H7 (cell line): ENCODE measurements at regions not wholly inside any gene's neighbourhood (a gene's known extent, or its start where the extent isn't known, plus 50 kb on each side); places are given as distances from the start of the nearest gene placed in this dataset.
"Not testable (repeated sequence)": the region's sequence is repeated elsewhere in the genome, so short reads cannot be mapped to it uniquely, and the experiment has no call there.

ENCODE experiments used
- DNase-seq: peaks from one replicate; pipeline ENCODE4 v3.0.0; 2012
- H3K27me3 ChIP-seq: 2 replicates; pipeline ENCODE4 v1.6.0; 2011; ENCODE audit warnings: mild to moderate bottlenecking, low read length; ENCODE audit not compliant: control insufficient read depth, insufficient read depth
- H3K36me3 ChIP-seq: replicated peaks from 2 replicates; pipeline ENCODE4 v1.5.1; 2011; ENCODE audit warnings: low read length; ENCODE audit not compliant: control insufficient read depth, insufficient read depth
- H3K4me3 ChIP-seq: 2 replicates; pipeline ENCODE4 v1.5.1; 2011; ENCODE audit warnings: low read depth, mild to moderate bottlenecking, control low read depth, low read length, moderate library complexity; ENCODE audit not compliant: insufficient read depth

DNA sequence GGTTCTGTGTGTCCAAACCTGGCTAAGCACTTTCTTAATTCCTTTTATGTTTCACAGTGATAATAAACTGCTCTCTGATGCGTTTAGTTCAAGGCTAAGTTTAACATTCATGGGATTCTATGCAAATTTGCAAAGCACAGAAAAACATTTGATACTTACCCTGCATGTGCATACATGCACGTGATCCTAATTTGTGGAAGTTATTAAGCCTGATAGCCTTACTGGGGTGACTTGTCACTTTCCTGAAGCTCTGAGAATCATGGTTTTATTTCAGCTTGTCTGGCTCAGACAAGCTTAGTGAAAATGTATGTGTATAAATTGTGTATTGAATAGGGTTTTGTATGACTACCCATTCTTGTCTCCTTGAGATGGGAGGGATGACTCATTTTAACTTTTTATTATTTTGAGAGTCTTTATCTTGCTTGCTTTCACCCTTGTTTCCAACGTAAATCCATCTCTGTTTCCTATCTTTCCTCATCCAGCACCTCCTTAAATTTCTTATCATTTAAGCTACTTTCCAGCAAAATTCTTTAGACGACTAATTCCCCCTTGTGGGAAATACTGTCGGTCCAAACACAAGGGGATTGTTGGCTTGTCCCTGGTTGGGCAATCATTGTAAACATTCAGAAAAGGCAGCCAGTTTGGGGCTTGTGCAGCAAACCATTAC lies 167.1 kb downstream of the C11orf91 start:
- H3K36me3 ChIP-seq = no peaks in the 10 kb centered on the region
- no peak for DNase-seq

DNA sequence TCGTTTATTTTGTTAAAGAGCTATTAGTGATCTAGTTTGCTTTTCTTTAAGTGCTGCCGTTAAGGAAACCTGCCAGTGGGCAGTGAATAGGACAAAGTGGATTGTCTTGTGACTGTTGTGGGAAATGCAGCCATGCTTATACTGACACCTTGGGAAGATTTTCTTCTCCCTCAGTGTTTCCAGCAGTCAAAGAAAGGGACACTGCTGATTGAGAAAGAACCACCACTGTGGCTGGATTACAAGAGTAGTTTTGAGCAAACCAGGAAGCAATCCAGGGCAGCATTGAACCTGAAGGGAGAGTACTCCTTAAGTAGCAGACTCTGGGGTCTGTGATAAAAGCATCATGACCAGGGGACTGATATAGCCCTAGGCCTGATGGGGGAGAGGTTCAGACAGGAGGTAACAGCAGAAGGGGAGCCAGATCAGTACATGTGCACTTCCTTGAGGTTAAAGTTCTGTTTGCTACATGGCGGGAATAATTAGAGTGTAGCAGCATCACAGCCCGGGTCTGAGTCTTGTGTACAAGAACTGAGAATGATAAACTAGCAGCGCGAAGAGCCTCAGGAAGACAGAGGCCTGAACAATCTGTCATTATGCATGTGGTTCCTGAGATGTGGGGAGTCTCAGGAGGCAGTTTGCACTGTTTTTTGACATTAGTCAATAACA lies 167.8 kb downstream of the C11orf91 start:
- DNase-seq = no peak
- Histone ChIP-seq H3K4me3 (no peak overlapping the region), H3K27me3 (0 out of 2 replicates have a peak, but pooled peaks cover 1% of the 10 kb centered on the region), H3K36me3 (no peaks in the 10 kb centered on the region)

More for the DNA sequence above, 167.1 kb downstream of the C11orf91 start:
- Histone ChIP-seq H3K4me3 (no peak overlapping the region), H3K27me3 (0 out of 2 replicates have a peak, but pooled peaks cover 1% of the 10 kb centered on the region)

- Histone ChIP-seq H3K4me3 (no peak overlapping the region), H3K27me3 (0 out of 2 replicates have a peak, but pooled peaks cover 1% of the 10 kb centered on the region), H3K36me3 (no peaks in the 10 kb centered on the region)
- no peak for DNase-seq
Observed at GRCh38 chr11:33532257-33532656, 168.4 kb downstream of the C11orf91 start.

- Histone ChIP-seq H3K4me3 (no peak overlapping the region), H3K27me3 (0 out of 2 replicates have a peak, but pooled peaks cover 1% of the 10 kb centered on the region), H3K36me3 (no peaks in the 10 kb centered on the region)
- no peak for DNase-seq
Observed at GRCh38 chr11:33531743-33532181, 168.9 kb downstream of the C11orf91 start.

GRCh38 chr11:33530815-33531214 lies 169.8 kb downstream of the C11orf91 start:
- Histone ChIP-seq H3K27me3 (0 out of 2 replicates have a peak, but pooled peaks cover 1% of the 10 kb centered on the region), H3K4me3 (no peak overlapping the region), H3K36me3 (no peaks in the 10 kb centered on the region)
- no peak for DNase-seq

GRCh38 chr11:33529461-33529860 lies 171.2 kb downstream of the C11orf91 start:
- no peak for DNase-seq
- Histone ChIP-seq H3K4me3 (no peak overlapping the region), H3K36me3 (no peaks in the 10 kb centered on the region), H3K27me3 (0 out of 2 replicates have a peak, but pooled peaks cover 1% of the 10 kb centered on the region)

DNA sequence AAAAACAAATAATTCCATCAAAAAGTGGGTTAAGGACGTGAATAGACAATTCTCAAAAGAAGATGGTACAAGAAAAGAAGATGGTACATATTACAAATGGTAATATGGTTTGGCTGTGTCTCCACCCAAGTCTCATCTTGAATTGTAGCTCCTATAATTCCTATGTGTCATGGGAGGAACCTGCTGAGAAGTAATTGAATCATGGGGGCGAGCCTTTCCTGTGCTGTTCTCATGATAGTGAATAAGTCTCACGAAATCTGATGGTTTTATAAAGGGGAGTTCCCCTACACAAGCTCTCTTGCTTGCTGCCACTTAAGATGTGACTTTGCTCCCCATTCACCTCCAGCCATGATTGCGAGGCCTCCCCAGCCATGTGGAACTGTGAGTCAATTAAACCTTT lies 172.9 kb downstream of the C11orf91 start:
- H3K27me3 ChIP-seq, DNase-seq, H3K4me3 ChIP-seq, H3K36me3 ChIP-seq: not testable (repeated sequence)

DNA sequence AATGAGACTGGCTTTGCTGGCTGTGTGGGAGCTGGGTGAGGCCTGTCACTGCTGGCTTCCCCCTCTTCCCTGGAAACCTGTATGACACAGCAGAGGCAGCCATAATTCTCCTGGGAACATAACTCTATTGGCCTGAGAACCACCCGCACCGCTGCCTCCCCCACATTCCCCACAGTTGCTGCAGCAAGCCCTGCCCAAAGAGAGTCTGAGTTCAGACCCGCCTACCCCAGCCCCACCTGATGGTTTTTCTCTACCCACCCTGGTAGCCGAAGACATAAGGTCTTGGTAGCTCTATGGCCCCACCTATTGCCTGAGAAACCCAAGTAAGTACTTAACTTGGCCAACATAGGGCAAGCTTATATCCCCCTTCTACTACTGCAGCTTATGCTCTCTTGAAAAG lies 174.8 kb downstream of the C11orf91 start:
- DNase-seq = peak; percentile 22
- Histone ChIP-seq H3K27me3 (no peaks in the 10 kb centered on the region), H3K36me3 (no peaks in the 10 kb centered on the region)

DNA sequence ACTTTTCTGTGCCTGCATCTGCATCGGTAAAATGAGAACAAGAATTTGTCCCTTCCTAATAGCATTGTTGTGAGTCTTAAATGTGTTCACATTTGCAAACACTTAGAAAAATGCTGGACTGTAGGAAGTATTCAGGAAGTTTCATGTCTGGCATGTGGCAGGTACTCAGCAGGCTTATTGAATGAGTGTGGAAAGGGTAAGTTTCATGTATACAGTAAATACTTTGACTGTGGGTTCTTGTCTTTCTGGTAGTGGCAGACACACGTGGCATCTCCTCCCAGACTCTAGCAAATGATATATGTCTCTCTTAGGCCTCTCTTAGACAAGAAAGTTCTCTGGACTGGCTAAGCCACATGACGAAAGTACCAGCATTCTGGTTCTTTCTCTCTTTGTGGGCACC lies 179.2 kb downstream of the C11orf91 start:
- Histone ChIP-seq H3K36me3 (no peaks in the 10 kb centered on the region), H3K4me3 (no peak overlapping the region), H3K27me3 (no peaks in the 10 kb centered on the region)
- DNase-seq = no peak

More for the DNA sequence above, 174.8 kb downstream of the C11orf91 start:
- no peak overlapping the region for H3K4me3 ChIP-seq

- Histone ChIP-seq H3K27me3 (no peaks in the 10 kb centered on the region), H3K36me3 (no peaks in the 10 kb centered on the region), H3K4me3 (no peak overlapping the region)
- no peak for DNase-seq
Observed at GRCh38 chr11:33520112-33520511, 180.5 kb downstream of the C11orf91 start.

GRCh38 chr11:33515347-33515746 lies 185.3 kb downstream of the C11orf91 start:
- Histone ChIP-seq H3K4me3 (no peak overlapping the region), H3K27me3 (no peaks in the 10 kb centered on the region), H3K36me3 (no peaks in the 10 kb centered on the region)
- no peak for DNase-seq

GRCh38 chr11:33514079-33514925 lies 186.3 kb downstream of the C11orf91 start:
- Histone ChIP-seq H3K4me3 (no peak overlapping the region), H3K36me3 (no peaks in the 10 kb centered on the region), H3K27me3 (no peaks in the 10 kb centered on the region)
- DNase-seq = no peak

- no peak for DNase-seq
- H3K27me3 ChIP-seq = no peaks in the 10 kb centered on the region
- no peaks in the 10 kb centered on the region for H3K36me3 ChIP-seq
- H3K4me3 ChIP-seq = no peak overlapping the region
Observed at GRCh38 chr11:33509632-33510031, 191.0 kb downstream of the C11orf91 start.

GRCh38 chr11:33507967-33508366 lies 192.7 kb downstream of the C11orf91 start:
- peak; percentile 14 for DNase-seq
- Histone ChIP-seq H3K36me3 (no peaks in the 10 kb centered on the region), H3K4me3 (no peak overlapping the region), H3K27me3 (no peaks in the 10 kb centered on the region)
